HCT116 (cell line): ENCODE measurements at regions not wholly inside any gene's neighbourhood (a gene's known extent, or its start where the extent isn't known, plus 50 kb on each side); places are given as distances from the start of the nearest gene placed in this dataset.
"Not testable (repeated sequence)": the region's sequence is repeated elsewhere in the genome, so short reads cannot be mapped to it uniquely, and the experiment has no call there.

Experiments used
- ATAC-seq: fragments of 200-7000 bp; cut with Tn5 transposase; 2 replicates; pipeline ENCODE4 v1.9.1; 2020; ENCODE audit warnings: mild to moderate bottlenecking, moderate library complexity
- BruUV-seq: library from RNA; stranded (reverse); fragments of 400-500 nt; replicated peaks from 2 replicates; lab custom pipeline; 2021; lab: Mats Ljungman, UMichigan
- CTCF ChIA-PET: fragments of 300-600 bp; sonication (Branson Sonifier 250); formaldehyde crosslinking; loops from one replicate; lab custom pipeline; 2021; ENCODE audit warnings: antibody characterized with exemption; lab: Charles Lee
- POLR2A ChIA-PET: fragments of 300-600, 350-600 bp; sonication (Branson Sonifier 250); formaldehyde crosslinking; loops from one replicate; lab custom pipeline; 2021; ENCODE audit warnings: antibody characterized with exemption; lab: Charles Lee
- RAD21 ChIA-PET, 2 experiments: fragments of 300-600 bp; sonication (Branson Sonifier 250); formaldehyde crosslinking; loops; one replicate each; lab custom pipeline; 2023; ENCODE audit warnings: low total read pairs in 2 of 2; ENCODE audit not compliant: uncharacterized antibody in 2 of 2, unreplicated experiment in 2 of 2, low non-redundant PET in 1 of 2; lab: Charles Lee
- DNase-seq: peaks from one replicate; pipeline ENCODE4 v3.0.0-alpha.2; 2010; ENCODE audit warnings: low read depth, low spot score
- H2AFZ ChIP-seq: fragments of 200-600 bp; shearing (Covaris generic), sonication (generic); 2 replicates; pipeline ENCODE4 v1.6.1; 2017; ENCODE audit warnings: low read depth, mixed run types, mixed read lengths, antibody characterized with exemption, low read length; ENCODE audit not compliant: poor library complexity, severe bottlenecking
- H3K27ac ChIP-seq: 2 replicates; pipeline ENCODE4 v1.5.1; 2012; ENCODE audit warnings: low read depth, low read length
- H3K27me3 ChIP-seq: fragments of 200-600 bp; sonication (generic); 2 replicates; pipeline ENCODE4 v1.6.1; 2016; ENCODE audit warnings: mixed run types, low read length, mixed read lengths; ENCODE audit not compliant: insufficient read depth
- H3K36me3 ChIP-seq, 2 experiments: fragments of 200-500 bp in 1 of 2; fragments of 200-600 bp in 1 of 2; sonication (Bioruptor generic) in 1 of 2; sonication (generic) in 1 of 2; 2 replicates each; pipeline versions ENCODE4 v1.5.1 to v1.6.1; 2014 to 2016; ENCODE audit warnings: low read length in 2 of 2, inconsistent platforms in 1 of 2, mixed read lengths in 1 of 2, mixed run types in 1 of 2; ENCODE audit not compliant: insufficient read depth in 2 of 2, control insufficient read depth in 1 of 2
- H3K4me1 ChIP-seq, 2 experiments: fragments of 200-600 bp in 1 of 2; sonication (generic) in 1 of 2; 2 replicates each; pipeline versions ENCODE4 v1.5.1 to v1.6.1; 2012 to 2017; ENCODE audit warnings: low read length in 2 of 2, inconsistent platforms in 1 of 2, mild to moderate bottlenecking in 1 of 2, mixed read lengths in 1 of 2, mixed run types in 1 of 2, moderate library complexity in 1 of 2; ENCODE audit not compliant: insufficient read depth in 2 of 2, control insufficient read depth in 1 of 2
- H3K4me2 ChIP-seq: fragments of 200-600 bp; sonication (generic); 2 replicates; pipeline ENCODE4 v1.6.1; 2017; ENCODE audit warnings: mixed run types, low read length, mixed read lengths
- H3K4me3 ChIP-seq, 2 experiments: fragments of 200-600 bp in 1 of 2; sonication (generic) in 1 of 2; replicated peaks in 1 of 2; 2 replicates each; pipeline ENCODE4 v1.5.1; 2011 to 2016; ENCODE audit warnings: low read length in 2 of 2, control low read depth in 1 of 2, low read depth in 1 of 2, mild to moderate bottlenecking in 1 of 2, mixed read lengths in 1 of 2, mixed run types in 1 of 2
- H3K79me2 ChIP-seq: fragments of 200-600 bp; sonication (generic); 2 replicates; pipeline ENCODE4 v1.6.1; 2017; ENCODE audit warnings: mild to moderate bottlenecking, mixed run types, low read length, moderate library complexity, mixed read lengths; ENCODE audit not compliant: insufficient read depth
- H3K9ac ChIP-seq: fragments of 200-600 bp; sonication (generic); 2 replicates; pipeline ENCODE4 v1.6.1; 2016; ENCODE audit warnings: low read length, mixed read lengths
- H3K9me2 ChIP-seq: fragments of 200-600 bp; sonication (generic), shearing (Covaris generic); 2 replicates; pipeline ENCODE4 v1.6.1; 2017; ENCODE audit warnings: mixed run types, mild to moderate bottlenecking, moderate library complexity; ENCODE audit not compliant: insufficient read depth
- H3K9me3 ChIP-seq, 2 experiments: fragments of 200-500 bp in 1 of 2; fragments of 200-600 bp in 1 of 2; sonication (Bioruptor generic) in 1 of 2; sonication (generic) in 1 of 2; 2 replicates each; pipeline ENCODE4 v1.6.1; 2014 to 2017; ENCODE audit warnings: low read length in 2 of 2, mixed read lengths in 2 of 2, inconsistent platforms in 1 of 2, low read depth in 1 of 2, mild to moderate bottlenecking in 1 of 2, mixed run types in 1 of 2, moderate library complexity in 1 of 2; ENCODE audit not compliant: control insufficient read depth in 1 of 2, insufficient read depth in 1 of 2
- H4K20me1 ChIP-seq: fragments of 200-600 bp; sonication (generic), shearing (Covaris generic); 2 replicates; pipeline ENCODE4 v1.6.1; 2017; ENCODE audit warnings: mixed run types, mild to moderate bottlenecking, moderate library complexity; ENCODE audit not compliant: insufficient read depth
- CEBPB ChIP-seq: IDR thresholded peaks from 2 replicates; pipeline ENCODE4 v1.6.1; 2012; ENCODE audit warnings: low read depth
- EGR1 ChIP-seq: IDR thresholded peaks from 2 replicates; pipeline ENCODE4 v1.6.1; 2012; ENCODE audit warnings: low read depth
- ELF1 ChIP-seq: IDR thresholded peaks from 2 replicates; pipeline ENCODE4 v1.6.1; 2012; ENCODE audit warnings: low read depth, borderline replicate concordance
- EZH2 ChIP-seq: fragments of 200-600 bp; sonication (generic); IDR thresholded peaks from 2 replicates; pipeline ENCODE4 v1.6.1; 2017; ENCODE audit warnings: antibody characterized with exemption, mixed run types
- EZH2phosphoT487 ChIP-seq: fragments of 200-600 bp; IDR thresholded peaks from 2 replicates; pipeline ENCODE4 v1.6.1; 2018; ENCODE audit warnings: antibody characterized with exemption, borderline replicate concordance
- POLR2A ChIP-seq: IDR thresholded peaks from 2 replicates; pipeline ENCODE4 v1.7.0; 2011; ENCODE audit warnings: borderline replicate concordance; ENCODE audit not compliant: insufficient read depth, insufficient read length; ENCODE audit errors: extremely low read depth
- POLR2AphosphoS5 ChIP-seq: IDR thresholded peaks from 2 replicates; pipeline ENCODE4 v1.6.1; 2011; ENCODE audit warnings: mild to moderate bottlenecking, low read depth, low read length, moderate library complexity
- RAD21 ChIP-seq: IDR thresholded peaks from 2 replicates; pipeline ENCODE4 v1.6.1; 2012; ENCODE audit warnings: low read depth, mild to moderate bottlenecking
- SIN3A ChIP-seq: IDR thresholded peaks from 2 replicates; pipeline ENCODE4 v1.6.1; 2012; ENCODE audit warnings: low read depth
- SP1 ChIP-seq: IDR thresholded peaks from 2 replicates; pipeline ENCODE4 v1.6.1; 2012; ENCODE audit warnings: low read depth
- TCF7L2 ChIP-seq: IDR thresholded peaks from 2 replicates; pipeline ENCODE4 v1.7.0; 2011; ENCODE audit warnings: borderline replicate concordance, inconsistent platforms; ENCODE audit not compliant: insufficient read depth, insufficient read length; ENCODE audit errors: extremely low read depth
- YY1 ChIP-seq: IDR thresholded peaks from 2 replicates; pipeline ENCODE4 v1.6.1; 2011; ENCODE audit warnings: low read length, low read depth, moderate library complexity, mild to moderate bottlenecking; ENCODE audit not compliant: insufficient replicate concordance; ENCODE audit errors: extremely low read depth
- ZFX ChIP-seq: fragments of 450-650 bp; IDR thresholded peaks from 2 replicates; pipeline ENCODE4 v1.6.1; 2017
- intact Hi-C: fragments of 100-400 bp; cut with micrococcal nuclease; formaldehyde crosslinking; loops from 2 replicates; pipeline ENCODE4 v1.10.0; 2022
- TF ChIP-seq, protein P1 (sequence below): IDR thresholded peaks from 2 replicates; pipeline ENCODE4 v1.6.1; 2012; ENCODE audit warnings: low read depth
- TF ChIP-seq, protein P2 (sequence below): IDR thresholded peaks from 2 replicates; pipeline ENCODE4 v1.6.1; 2011; ENCODE audit warnings: mild to moderate bottlenecking, low read length, moderate library complexity; ENCODE audit not compliant: insufficient replicate concordance; ENCODE audit errors: extremely low read depth
- TF ChIP-seq, protein P3 (sequence below): IDR thresholded peaks from 2 replicates; pipeline ENCODE4 v1.6.1; 2012
- TF ChIP-seq, protein P4 (sequence below): IDR thresholded peaks from 2 replicates; pipeline ENCODE4 v1.6.1; 2012

DNA sequence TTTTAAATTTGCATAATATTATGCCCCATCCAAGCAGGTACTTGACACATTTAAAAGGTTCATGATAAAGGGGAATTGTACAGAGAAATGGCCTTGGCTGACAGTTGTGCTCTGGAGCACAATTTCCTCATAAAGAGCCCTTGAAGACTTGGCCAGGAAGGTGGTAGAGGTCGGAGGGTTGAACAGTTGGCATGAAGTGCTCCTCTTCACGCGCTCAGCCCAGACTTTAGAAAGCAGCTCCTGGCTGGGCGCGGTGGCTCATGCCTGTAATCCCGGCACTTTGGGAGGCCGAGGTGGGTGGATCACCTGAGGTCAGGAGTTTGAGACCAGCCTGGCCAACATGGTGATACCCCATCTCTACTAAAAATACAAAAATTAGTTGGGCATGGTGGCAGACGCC, 72.6 kb upstream of the SLC24A4 start:
- H3K4me2 ChIP-seq, H3K9me2 ChIP-seq, H3K36me3 ChIP-seq, H3K27ac ChIP-seq, DNase-seq, RAD21 ChIA-PET, H2AFZ ChIP-seq, H3K79me2 ChIP-seq, H4K20me1 ChIP-seq, BruUV-seq, intact Hi-C loops, H3K4me3 ChIP-seq, H3K9ac ChIP-seq, POLR2A ChIA-PET, H3K27me3 ChIP-seq, ATAC-seq, H3K9me3 ChIP-seq: not testable (repeated sequence)
- CTCF ChIA-PET: interaction anchor here (0.6 kb wide), 1 partner anchor 314 kb away, joined by 3 read pairs; no protein-coding TSS in a partner anchor
- peaks cover 10 to 15% of the 10 kb centered on the region in 2 experiments for H3K4me1 ChIP-seq

DNA sequence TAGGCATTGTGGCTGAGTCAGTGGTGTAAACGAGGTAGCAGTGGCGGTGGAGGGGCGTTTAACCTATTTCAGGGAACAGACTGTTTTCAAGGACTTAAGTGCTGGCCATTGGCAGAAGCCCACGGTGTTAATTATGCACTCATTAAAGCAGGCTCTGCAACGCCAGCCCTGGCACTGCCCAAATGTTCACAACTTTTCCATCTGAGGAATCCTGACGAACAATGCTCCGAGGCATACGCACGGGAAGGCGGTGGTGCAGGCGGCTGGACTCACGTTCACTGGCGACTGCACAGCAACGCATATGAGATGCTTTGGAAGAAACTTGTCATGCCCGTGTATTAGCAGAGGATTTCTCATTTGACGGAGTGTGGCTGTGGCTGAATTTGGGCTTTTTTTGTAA, 70.6 kb upstream of the SLC24A4 start:
- H3K4me3 ChIP-seq: no peak overlapping the region
- POLR2A ChIA-PET: no interaction called here
- CTCF ChIA-PET: no interaction called here
- TF ChIP-seq CEBPB: no peak
- TF ChIP-seq, protein P1, sequence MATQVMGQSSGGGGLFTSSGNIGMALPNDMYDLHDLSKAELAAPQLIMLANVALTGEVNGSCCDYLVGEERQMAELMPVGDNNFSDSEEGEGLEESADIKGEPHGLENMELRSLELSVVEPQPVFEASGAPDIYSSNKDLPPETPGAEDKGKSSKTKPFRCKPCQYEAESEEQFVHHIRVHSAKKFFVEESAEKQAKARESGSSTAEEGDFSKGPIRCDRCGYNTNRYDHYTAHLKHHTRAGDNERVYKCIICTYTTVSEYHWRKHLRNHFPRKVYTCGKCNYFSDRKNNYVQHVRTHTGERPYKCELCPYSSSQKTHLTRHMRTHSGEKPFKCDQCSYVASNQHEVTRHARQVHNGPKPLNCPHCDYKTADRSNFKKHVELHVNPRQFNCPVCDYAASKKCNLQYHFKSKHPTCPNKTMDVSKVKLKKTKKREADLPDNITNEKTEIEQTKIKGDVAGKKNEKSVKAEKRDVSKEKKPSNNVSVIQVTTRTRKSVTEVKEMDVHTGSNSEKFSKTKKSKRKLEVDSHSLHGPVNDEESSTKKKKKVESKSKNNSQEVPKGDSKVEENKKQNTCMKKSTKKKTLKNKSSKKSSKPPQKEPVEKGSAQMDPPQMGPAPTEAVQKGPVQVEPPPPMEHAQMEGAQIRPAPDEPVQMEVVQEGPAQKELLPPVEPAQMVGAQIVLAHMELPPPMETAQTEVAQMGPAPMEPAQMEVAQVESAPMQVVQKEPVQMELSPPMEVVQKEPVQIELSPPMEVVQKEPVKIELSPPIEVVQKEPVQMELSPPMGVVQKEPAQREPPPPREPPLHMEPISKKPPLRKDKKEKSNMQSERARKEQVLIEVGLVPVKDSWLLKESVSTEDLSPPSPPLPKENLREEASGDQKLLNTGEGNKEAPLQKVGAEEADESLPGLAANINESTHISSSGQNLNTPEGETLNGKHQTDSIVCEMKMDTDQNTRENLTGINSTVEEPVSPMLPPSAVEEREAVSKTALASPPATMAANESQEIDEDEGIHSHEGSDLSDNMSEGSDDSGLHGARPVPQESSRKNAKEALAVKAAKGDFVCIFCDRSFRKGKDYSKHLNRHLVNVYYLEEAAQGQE: no peak
- TF ChIP-seq RAD21: no peak
- TF ChIP-seq, protein P2, sequence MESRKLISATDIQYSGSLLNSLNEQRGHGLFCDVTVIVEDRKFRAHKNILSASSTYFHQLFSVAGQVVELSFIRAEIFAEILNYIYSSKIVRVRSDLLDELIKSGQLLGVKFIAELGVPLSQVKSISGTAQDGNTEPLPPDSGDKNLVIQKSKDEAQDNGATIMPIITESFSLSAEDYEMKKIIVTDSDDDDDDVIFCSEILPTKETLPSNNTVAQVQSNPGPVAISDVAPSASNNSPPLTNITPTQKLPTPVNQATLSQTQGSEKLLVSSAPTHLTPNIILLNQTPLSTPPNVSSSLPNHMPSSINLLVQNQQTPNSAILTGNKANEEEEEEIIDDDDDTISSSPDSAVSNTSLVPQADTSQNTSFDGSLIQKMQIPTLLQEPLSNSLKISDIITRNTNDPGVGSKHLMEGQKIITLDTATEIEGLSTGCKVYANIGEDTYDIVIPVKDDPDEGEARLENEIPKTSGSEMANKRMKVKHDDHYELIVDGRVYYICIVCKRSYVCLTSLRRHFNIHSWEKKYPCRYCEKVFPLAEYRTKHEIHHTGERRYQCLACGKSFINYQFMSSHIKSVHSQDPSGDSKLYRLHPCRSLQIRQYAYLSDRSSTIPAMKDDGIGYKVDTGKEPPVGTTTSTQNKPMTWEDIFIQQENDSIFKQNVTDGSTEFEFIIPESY: no peak
- TF ChIP-seq POLR2A: no peak
- no peak for TF ChIP-seq YY1
- no peak for TF ChIP-seq ZFX
- TF ChIP-seq SP1: no peak
- TF ChIP-seq SIN3A: no peak
- TF ChIP-seq ELF1: no peak
- TF ChIP-seq EGR1: no peak
- TF ChIP-seq, protein P3, sequence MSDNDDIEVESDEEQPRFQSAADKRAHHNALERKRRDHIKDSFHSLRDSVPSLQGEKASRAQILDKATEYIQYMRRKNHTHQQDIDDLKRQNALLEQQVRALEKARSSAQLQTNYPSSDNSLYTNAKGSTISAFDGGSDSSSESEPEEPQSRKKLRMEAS: no peak
- no peak for TF ChIP-seq POLR2AphosphoS5
- no peak for TF ChIP-seq EZH2
- no peak for TF ChIP-seq TCF7L2
- TF ChIP-seq EZH2phosphoT487: no peak
- TF ChIP-seq, protein P4, sequence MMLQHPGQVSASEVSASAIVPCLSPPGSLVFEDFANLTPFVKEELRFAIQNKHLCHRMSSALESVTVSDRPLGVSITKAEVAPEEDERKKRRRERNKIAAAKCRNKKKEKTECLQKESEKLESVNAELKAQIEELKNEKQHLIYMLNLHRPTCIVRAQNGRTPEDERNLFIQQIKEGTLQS: no peak

More for the DNA sequence above, 70.6 kb upstream of the SLC24A4 start:
- BruUV-seq: no TSS peak
- Histone ChIP-seq H3K4me2 (no peak overlapping the region), H3K27me3 (no peaks in the 10 kb centered on the region), H3K27ac (no peak overlapping the region), H3K4me1 (peaks cover 9 to 10% of the 10 kb centered on the region in 2 experiments), H3K9ac (no peak overlapping the region), H3K79me2 (no peaks in the 10 kb centered on the region), H3K9me3 (no peaks in the 10 kb centered on the region), H4K20me1 (no peaks in the 10 kb centered on the region), H2AFZ (no peak overlapping the region), H3K9me2 (no peaks in the 10 kb centered on the region), H3K36me3 (no peaks in the 10 kb centered on the region)
- ATAC-seq (no peak), DNase-seq (no peak)
- RAD21 ChIA-PET: no interaction called here
- intact Hi-C loops: no loop called here
